ENCODE measurements at regions not wholly inside any gene's neighbourhood (a gene's known extent, or its start where the extent isn't known, plus 50 kb on each side); places are given as distances from the start of the nearest gene placed in this dataset.
A peak's percentile ranks its signal among the peaks of the same experiment; 100 is the strongest.

DNA sequence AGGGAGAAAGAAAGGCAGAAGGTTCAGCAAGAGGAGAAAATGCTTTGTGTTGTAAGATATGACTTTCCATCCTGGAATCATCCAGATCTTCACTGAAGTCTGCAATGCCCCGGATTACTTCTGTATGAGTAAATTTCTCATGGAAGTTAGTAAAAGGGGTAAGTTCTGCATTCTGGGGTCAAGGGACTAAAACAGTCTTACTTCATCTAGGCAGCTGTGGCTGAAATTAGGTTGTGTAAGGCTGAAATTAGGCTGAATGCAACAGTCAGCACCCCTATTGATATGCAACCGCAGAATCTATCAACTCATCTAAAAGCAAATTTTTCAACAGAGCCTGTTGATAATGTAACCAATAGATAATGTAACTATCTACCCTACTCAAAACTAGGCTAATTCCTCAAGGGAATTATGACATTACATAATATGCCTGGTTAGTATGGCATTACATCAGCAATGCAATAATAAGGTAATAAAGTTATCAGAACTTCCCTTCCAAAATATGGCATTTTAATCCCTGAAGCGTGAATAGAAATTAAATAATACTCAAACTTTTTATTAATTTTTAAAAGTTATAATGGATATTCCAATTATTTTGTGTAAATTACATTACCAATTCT, 671.7 kb upstream of the CITED2 start:
- DNase-seq = no peak
- intact Hi-C loops (cut with DNase I) = no loop called here

GRCh38 chr6:140045116-140045515, 670.7 kb upstream of the CITED2 start:
- DNase-seq = no peak
- intact Hi-C loops (cut with DNase I) = no loop called here

- intact Hi-C loops (cut with DNase I) = no loop called here
- DNase-seq = no peak
Measured at GRCh38 chr6:140044626-140045025, 670.2 kb upstream of the CITED2 start.

DNA sequence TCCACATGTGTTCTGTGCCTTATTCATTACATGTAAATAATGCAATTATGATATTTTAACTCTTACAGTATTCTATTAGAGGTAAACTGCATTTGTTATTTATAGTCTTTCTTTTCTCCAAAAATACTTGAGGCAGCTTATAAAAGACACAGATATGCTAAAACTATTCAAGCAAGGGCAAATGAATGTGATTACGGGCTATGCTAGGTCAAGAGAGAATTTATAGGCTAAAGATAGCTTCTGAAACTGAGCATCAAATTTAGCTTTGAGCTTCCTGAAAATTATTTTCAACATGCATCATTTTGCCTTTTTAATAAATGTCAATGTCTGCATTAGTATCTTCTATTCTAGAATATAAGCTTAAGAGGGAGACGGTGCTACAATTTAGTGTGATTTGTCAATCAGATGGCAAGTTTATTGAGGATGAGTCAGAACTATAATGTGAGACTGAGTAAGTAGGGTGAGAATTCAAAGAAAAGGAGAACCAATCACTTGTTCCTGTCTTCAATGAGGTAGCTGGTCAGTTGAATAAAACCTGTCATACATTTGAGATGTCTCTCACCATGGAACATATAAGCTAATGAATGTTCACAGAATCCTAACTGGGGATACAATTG, 669.4 kb upstream of the CITED2 start:
- intact Hi-C loops (cut with DNase I) = no loop called here
- no peak for DNase-seq

DNA sequence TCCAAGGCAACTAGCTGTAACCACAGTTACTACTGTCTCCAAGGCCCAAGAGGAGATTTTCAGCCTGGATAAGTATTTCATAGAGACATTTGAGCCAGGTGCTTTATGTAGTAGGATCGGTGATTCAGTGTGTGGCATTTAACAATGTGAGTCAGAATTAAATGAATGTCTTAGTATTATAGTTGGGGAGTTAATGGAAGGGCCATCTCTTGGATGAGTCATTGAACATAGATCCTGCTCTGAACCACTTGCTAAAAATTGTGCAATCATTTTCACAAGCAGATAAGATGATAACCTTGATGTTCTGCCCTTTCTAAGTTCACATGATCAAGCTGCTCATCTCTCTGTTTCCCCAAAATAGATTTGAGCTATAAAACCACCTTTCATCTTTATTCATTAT, 668.9 kb upstream of the CITED2 start:
- no peak for DNase-seq
- intact Hi-C loops (cut with DNase I) = no loop called here

GRCh38 chr6:140041571-140042332, 667.3 kb upstream of the CITED2 start:
- intact Hi-C loops (cut with DNase I) = no loop called here
- DNase-seq = peak in 15 of 42 donors; percentile 11 to 64 (median 28)

DNA sequence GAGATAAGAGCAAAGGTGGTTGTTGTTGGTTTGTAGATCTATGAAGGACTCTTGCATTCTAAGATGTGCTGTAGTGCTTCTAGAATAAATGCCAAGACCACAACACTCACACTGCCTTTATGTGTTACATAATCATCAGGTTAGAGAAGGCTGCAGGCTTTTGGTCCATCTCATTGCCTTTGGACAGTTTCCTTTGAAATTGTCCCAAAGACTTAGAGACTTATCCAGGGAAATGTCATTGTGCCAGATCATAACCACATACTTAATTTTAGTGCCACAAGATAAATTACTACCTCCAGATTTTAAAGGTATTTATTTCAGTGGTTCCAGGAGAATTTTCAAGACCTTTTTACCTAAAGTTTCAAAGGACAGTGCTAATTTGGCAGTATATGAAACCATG, 666.6 kb upstream of the CITED2 start:
- intact Hi-C loops (cut with DNase I) = no loop called here
- no peak for DNase-seq

GRCh38 chr6:140040396-140040795, 665.9 kb upstream of the CITED2 start:
- intact Hi-C loops (cut with DNase I) = no loop called here
- DNase-seq = no peak

DNA sequence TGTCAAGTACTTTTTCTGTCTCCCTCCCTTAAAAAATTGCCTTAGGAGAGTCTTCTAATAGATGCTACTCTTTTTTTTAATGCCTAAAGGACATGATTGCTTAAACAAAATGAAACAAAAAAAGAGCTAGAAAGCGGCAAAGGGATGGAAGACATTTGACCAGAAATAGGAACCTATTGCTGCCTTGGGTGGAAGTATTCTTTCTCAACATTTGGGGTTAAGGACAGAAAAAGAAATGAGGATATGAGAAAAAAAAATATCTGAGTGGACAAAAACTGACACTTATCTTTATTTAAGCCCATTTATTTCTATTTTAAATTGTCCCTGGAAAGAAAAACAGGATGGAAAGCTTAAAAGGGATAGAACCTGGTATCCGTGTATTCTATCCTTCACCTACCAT, 664.9 kb upstream of the CITED2 start:
- intact Hi-C loops (cut with DNase I) = no loop called here
- DNase-seq = no peak

- intact Hi-C loops (cut with DNase I) = no loop called here
- peak in 1 of 42 donors; percentile 5 for DNase-seq
Measured at GRCh38 chr6:140036196-140036595, 661.7 kb upstream of the CITED2 start.

GRCh38 chr6:140032189-140032588, 657.7 kb upstream of the CITED2 start:
- intact Hi-C loops (cut with DNase I) = no loop called here
- DNase-seq = no peak

- intact Hi-C loops (cut with DNase I) = no loop called here
- DNase-seq = no peak
Measured at GRCh38 chr6:140029551-140029950, 655.1 kb upstream of the CITED2 start.

- intact Hi-C loops (cut with DNase I) = no loop called here
- DNase-seq = no peak
Measured at GRCh38 chr6:140027219-140027618, 652.8 kb upstream of the CITED2 start.

DNA sequence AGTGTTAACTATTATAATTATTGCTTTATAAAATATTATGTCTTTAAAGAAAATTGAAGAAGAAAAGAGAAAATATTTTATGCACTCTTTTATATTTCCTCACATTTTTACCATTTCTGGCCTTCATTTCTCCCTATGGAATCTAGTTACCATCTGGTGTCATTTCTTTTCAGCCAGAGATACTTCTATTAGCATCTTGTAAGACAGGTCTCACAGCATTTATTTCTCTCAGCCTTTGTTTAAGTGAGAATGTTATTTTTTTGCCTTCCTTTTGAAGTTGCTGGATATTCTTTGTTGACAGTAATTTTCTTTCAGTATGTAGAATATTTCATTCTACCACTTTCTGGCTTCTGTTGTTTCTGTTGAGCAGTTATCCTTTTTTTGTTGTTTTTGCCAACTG, 652.1 kb upstream of the CITED2 start:
- no peak for DNase-seq
- intact Hi-C loops (cut with DNase I) = no loop called here

- intact Hi-C loops (cut with DNase I) = no loop called here
- DNase-seq = no peak
Measured at GRCh38 chr6:140025171-140025570, 650.7 kb upstream of the CITED2 start.

DNA sequence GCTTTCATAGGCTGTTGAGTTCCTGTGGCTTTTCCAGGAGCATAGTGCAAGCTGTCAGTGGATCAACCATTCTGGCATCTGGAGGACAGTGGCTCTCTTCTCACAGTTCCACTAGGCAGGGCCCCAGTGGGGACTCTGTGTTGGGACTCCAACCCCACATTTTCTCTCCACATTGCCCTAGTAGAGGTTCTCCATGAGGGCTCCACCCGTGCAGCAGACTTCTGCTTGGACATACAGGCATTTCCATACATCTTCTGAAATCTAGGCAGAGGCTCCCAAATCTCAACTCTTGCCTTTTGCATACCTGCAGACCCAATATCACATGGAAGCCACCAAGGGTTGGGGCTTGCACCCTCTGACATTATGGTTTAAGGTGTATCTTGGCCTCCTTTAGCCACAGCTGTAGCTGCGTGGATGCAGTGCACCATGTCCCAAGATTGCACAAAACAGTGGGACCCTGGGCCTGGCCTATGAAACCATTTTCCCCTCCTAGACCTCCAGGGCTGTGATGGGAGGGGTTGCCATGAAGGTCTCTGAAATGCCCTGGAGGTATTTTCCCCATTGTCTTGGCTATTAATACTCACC, 645.9 kb upstream of the CITED2 start:
- no peak for DNase-seq
- intact Hi-C loops (cut with DNase I) = no loop called here

- intact Hi-C loops (cut with DNase I) = no loop called here
- no peak for DNase-seq
Measured at GRCh38 chr6:140018588-140018987, 644.1 kb upstream of the CITED2 start.

GRCh38 chr6:140017470-140017869, 643.0 kb upstream of the CITED2 start:
- intact Hi-C loops (cut with DNase I) = no loop called here
- no peak for DNase-seq

- intact Hi-C loops (cut with DNase I) = no loop called here
- no peak for DNase-seq
Measured at GRCh38 chr6:140012150-140012549, 637.7 kb upstream of the CITED2 start.

GRCh38 chr6:140011537-140011936, 637.1 kb upstream of the CITED2 start:
- intact Hi-C loops (cut with DNase I) = no loop called here
- no peak for DNase-seq

All from head of caudate nucleus (tissue), 42 donors.